Heart left ventricle (tissue), 16 donors: ENCODE measurements at regions not wholly inside any gene's neighbourhood (a gene's known extent, or its start where the extent isn't known, plus 50 kb on each side); places are given as distances from the start of the nearest gene placed in this dataset.
"Not testable (repeated sequence)": the region's sequence is repeated elsewhere in the genome, so short reads cannot be mapped to it uniquely, and the experiment has no call there.

Experiments
- ATAC-seq, 4 donors: fragments of 200-7000 bp; cut with Tn5 transposase; one replicate each; pipeline ENCODE4 v1.9.1; 2020 to 2022; ENCODE audit warnings: moderate library complexity in 4 of 4, mild to moderate bottlenecking in 3 of 4, moderate number of reproducible peaks in 1 of 4
- DNase-seq, 5 donors: peaks; one replicate each; pipeline ENCODE4 v3.0.0-alpha.2; 2020
- H3K27ac ChIP-seq, 12 donors: fragments of 200-600 bp; sonication (generic) in 4 of 12; one replicate each; pipeline versions ENCODE4 v1.5.0 to v1.8.0; 2016 to 2022; ENCODE audit warnings: mild to moderate bottlenecking in 2 of 12
- H3K27me3 ChIP-seq, 9 donors: fragments of 200-600 bp; sonication (generic) in 2 of 9; one replicate each; pipeline versions ENCODE4 v1.5.1 to v1.8.0; 2016 to 2022; ENCODE audit warnings: mild to moderate bottlenecking in 3 of 9
- H3K36me3 ChIP-seq, 9 donors: fragments of 200-600 bp; sonication (generic) in 2 of 9; one replicate each; pipeline versions ENCODE4 v1.5.0 to v1.8.0; 2018 to 2022; ENCODE audit warnings: mild to moderate bottlenecking in 2 of 9
- H3K4me1 ChIP-seq, 12 donors: fragments of 200-600 bp; sonication (generic) in 4 of 12; one replicate each; pipeline versions ENCODE4 v1.5.0 to v1.8.0; 2016 to 2022; ENCODE audit warnings: mild to moderate bottlenecking in 3 of 12
- H3K4me3 ChIP-seq, 12 donors: fragments of 200-600 bp; sonication (generic) in 4 of 12; one replicate each; pipeline versions ENCODE4 v1.5.0 to v1.8.0; 2017 to 2022; ENCODE audit warnings: mild to moderate bottlenecking in 9 of 12, moderate library complexity in 4 of 12
- H3K9me3 ChIP-seq, 12 donors: fragments of 200-600 bp; sonication (generic) in 4 of 12; one replicate each; pipeline versions ENCODE4 v1.5.0 to v1.8.0; 2016 to 2022; ENCODE audit warnings: mild to moderate bottlenecking in 1 of 12
- POLR2A ChIP-seq, 2 donors: fragments of 450-650 bp; IDR thresholded peaks; one replicate each; pipeline ENCODE4 v1.6.1; 2017; ENCODE audit warnings: antibody characterized with exemption in 2 of 2, mild to moderate bottlenecking in 2 of 2, moderate library complexity in 2 of 2
- WGBS, 4 donors: extraction: QIAGEN DNeasy Blood & Tissue Kit in 2 of 4; methylation state at CpG; one replicate each; pipeline versions ENCODE4 v1.1.5 to v1.1.7; 2013 to 2018; 5-methylcytosine and 5-hydroxymethylcytosine counted together
- intact Hi-C, 10 donors: fragments of 100-400 bp; cut with DNase I; formaldehyde crosslinking; loops; one replicate each; pipeline versions ENCODE4 v1.11.1 to v1.14.2; 2022
- TF ChIP-seq, protein P1 (sequence below), 12 donors: fragments of 200-600 bp; sonication (generic) in 4 of 12; IDR thresholded peaks; one replicate each; pipeline versions ENCODE4 v1.5.0 to v1.8.0; 2018 to 2022; ENCODE audit warnings: antibody characterized with exemption in 12 of 12, mild to moderate bottlenecking in 5 of 12
- donor health status: ischemic (EF 13 %, LVEDD 7.1; RV severe dilation, severe dysfunction).
- donor health status: healthy with polysubstance abuse.
- donor health status: DM: no; HTN: yes; CAD: no.
- donor health status: DM: no; HTN: no; CAD: no.
- donor health status: ischemic (EF 25% LVEDD 6.9; RV normal size, moderate dysfunction).
- donor health status: ischemic (EF 25% LVEDD 5.7; RV mildly dilated, moderate dysfunction).
- donor health status: healthy.
- donor health status: DM: yes; HTN: yes; CAD: no.
- donor health status: ischemic (EF 35%, LVEDD 5.7; RV mildly dilated, moderate dysfunction).
- donor health status: nonischemic (EF 11% LVEDD 7.7; RV severe dilation, severe dysfunction).
- donor health status: DM: yes; HTN: yes; CAD: no.
- donor health status: PGD.
- donor health status: ischemic (EF 29% LVEDD 5.4; RV normal size, mild dysfunction).
- donor health status: nonischemic (EF 23%, LVEDD 6.1; RV moderate dilation, normal function).

DNA sequence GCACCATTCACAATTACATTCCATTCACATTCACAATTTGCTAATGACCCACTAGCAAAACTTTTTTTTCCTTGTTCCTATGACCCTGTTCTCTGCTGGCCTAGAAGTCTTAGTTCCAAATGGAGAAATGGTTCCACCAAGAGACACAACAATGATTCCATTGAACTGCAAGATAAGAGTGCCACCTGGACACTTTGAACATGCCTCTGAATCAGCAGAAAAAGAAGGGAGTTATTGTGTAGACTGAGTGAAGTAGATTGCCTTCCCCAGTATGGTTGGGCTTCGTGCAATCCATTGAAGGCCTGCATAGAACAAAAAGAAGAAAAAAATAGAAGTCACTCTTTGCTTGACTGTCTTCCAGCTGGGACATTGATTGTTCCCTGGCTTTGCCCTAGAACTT is 133.8 kb upstream of the PMCH start:
- Histone ChIP-seq H3K27me3 (no peaks in the 10 kb centered on the region), H3K9me3 (peaks cover 0 to 3% (median 0%) of the 10 kb centered on the region in 12 donors), H3K4me3 (no peak overlapping the region), H3K4me1 (no peaks in the 10 kb centered on the region), H3K27ac (no peak overlapping the region), H3K36me3 (no peaks in the 10 kb centered on the region)
- DNase-seq = no peak
- WGBS, 4 donors = 54 to 66% (median 60%) methylated on average over 1 of the region's 1 CpG
- no peak for TF ChIP-seq POLR2A (IDR thresholded peaks at IDR 0.05)
- TF ChIP-seq, protein P1, sequence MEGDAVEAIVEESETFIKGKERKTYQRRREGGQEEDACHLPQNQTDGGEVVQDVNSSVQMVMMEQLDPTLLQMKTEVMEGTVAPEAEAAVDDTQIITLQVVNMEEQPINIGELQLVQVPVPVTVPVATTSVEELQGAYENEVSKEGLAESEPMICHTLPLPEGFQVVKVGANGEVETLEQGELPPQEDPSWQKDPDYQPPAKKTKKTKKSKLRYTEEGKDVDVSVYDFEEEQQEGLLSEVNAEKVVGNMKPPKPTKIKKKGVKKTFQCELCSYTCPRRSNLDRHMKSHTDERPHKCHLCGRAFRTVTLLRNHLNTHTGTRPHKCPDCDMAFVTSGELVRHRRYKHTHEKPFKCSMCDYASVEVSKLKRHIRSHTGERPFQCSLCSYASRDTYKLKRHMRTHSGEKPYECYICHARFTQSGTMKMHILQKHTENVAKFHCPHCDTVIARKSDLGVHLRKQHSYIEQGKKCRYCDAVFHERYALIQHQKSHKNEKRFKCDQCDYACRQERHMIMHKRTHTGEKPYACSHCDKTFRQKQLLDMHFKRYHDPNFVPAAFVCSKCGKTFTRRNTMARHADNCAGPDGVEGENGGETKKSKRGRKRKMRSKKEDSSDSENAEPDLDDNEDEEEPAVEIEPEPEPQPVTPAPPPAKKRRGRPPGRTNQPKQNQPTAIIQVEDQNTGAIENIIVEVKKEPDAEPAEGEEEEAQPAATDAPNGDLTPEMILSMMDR (IDR thresholded peaks at IDR 0.05) = no peak
- intact Hi-C loops = no loop called here
- no peak for ATAC-seq

DNA sequence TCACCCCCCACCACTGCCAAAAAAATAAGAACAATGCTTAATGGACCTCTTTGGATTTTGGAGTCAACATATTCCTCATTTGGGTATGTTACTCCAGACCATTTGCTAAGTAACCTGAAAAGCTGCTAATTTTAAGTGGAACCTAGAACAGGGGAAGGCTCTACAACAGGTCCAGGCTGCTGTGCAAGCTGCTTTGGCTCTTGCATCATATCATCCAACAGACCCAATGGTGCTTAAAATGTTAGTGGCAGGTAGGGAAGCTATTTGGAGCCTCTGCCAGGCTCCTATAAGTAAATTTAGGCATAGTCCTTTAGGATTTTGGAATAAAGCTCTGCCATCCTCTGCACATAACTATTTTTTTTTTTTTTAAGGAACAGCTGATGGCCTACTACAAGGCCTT is 132.2 kb upstream of the PMCH start:
- H3K36me3 ChIP-seq = no peaks in the 10 kb centered on the region
- ATAC-seq (no peak), DNase-seq (no peak)
- no peak overlapping the region for H3K4me3 ChIP-seq
- intact Hi-C loops = no loop called here
- no peaks in the 10 kb centered on the region for H3K4me1 ChIP-seq
- H3K27ac ChIP-seq = no peak overlapping the region
- H3K9me3 ChIP-seq = peaks cover 0 to 2% (median 0%) of the 10 kb centered on the region in 12 donors
- H3K27me3 ChIP-seq = no peaks in the 10 kb centered on the region
- TF ChIP-seq, protein P1 (IDR thresholded peaks at IDR 0.05) = no peak

DNA sequence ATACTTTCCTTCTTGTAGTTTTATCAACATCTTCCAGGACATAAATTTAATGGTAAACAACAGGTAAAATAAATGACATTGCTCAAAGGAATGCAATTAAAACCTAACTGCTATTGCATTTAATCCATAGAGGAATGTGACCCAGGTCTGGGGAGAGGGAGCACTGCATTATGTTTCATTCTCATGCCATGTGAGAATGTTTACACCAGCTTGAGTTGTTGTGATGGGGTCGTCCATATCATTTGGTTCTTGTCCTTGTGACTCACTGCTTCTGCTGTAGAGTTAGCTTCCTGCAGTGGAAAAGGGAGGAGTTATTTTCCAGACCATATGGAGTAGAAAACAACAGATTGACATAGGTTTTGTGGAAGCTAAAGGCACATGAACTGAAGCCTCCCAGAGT is 129.3 kb upstream of the PMCH start:
- H3K27me3 ChIP-seq = no peaks in the 10 kb centered on the region
- H3K9me3 ChIP-seq = peaks cover 0 to 2% (median 0%) of the 10 kb centered on the region in 12 donors
- no peak for TF ChIP-seq POLR2A (IDR thresholded peaks at IDR 0.05)
- TF ChIP-seq, protein P1 (IDR thresholded peaks at IDR 0.05) = no peak
- no peak overlapping the region for H3K4me3 ChIP-seq
- DNase-seq = no peak
- no peaks in the 10 kb centered on the region for H3K36me3 ChIP-seq
- ATAC-seq = no peak
- no peak overlapping the region for H3K27ac ChIP-seq
- H3K4me1 ChIP-seq = no peaks in the 10 kb centered on the region
- WGBS, 4 donors = 8 to 20% (median 18%) methylated on average over 1 of the region's 1 CpG
- intact Hi-C loops = no loop called here

DNA sequence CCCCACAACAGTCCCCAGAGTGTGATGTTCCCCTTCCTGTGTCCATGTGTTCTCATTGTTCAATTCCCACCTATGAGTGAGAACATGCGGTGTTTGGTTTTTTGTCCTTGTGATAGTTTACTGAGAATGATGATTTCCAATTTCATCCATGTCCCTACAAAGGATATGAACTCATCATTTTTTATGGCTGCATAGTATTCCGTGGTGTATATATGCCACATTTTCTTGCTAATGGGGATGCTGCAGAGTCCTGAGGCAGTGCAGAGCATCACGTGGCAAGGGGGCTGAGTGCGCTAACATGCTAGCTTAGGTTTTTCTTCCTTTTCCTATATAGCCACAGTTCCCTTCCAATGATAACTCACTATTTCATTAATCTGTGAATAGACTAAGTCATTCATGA is 127.5 kb upstream of the PMCH start:
- H3K4me3 ChIP-seq, H3K4me1 ChIP-seq, ATAC-seq, H3K27me3 ChIP-seq, intact Hi-C loops, H3K9me3 ChIP-seq, DNase-seq, H3K36me3 ChIP-seq, H3K27ac ChIP-seq: not testable (repeated sequence)
- WGBS, 4 donors = 84 to 91% (median 89%) methylated on average over 3 to 4 of the region's 4 CpGs

DNA sequence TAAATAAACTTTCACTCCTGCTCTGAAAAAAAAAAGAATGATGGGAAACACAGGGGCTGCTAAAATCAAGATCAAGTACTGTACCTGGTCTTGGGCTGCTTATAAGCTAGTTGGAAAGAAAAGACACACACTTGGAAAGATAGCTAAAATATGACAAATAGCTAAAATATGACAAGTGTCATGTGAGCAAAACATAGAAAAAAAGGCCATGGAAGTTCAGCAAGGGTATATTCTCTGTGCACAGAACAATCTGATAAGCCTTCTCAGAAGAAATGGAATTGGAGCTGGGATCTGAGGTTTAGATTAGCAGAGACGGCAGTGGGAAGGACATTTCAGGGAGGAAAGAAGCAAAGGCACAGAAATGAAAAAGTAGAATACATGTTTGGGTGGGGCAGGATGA is 126.2 kb upstream of the PMCH start:
- no peaks in the 10 kb centered on the region for H3K4me1 ChIP-seq
- TF ChIP-seq POLR2A (IDR thresholded peaks at IDR 0.05) = no peak
- TF ChIP-seq, protein P1 (IDR thresholded peaks at IDR 0.05) = no peak
- DNase-seq (no peak), ATAC-seq (no peak)
- intact Hi-C loops = no loop called here
- WGBS, 4 donors = 48 to 68% (median 59%) methylated on average over 1 of the region's 1 CpG
- H3K36me3 ChIP-seq = no peaks in the 10 kb centered on the region
- no peaks in the 10 kb centered on the region for H3K27me3 ChIP-seq
- H3K27ac ChIP-seq = no peak overlapping the region
- H3K9me3 ChIP-seq = peaks cover 0 to 2% (median 0%) of the 10 kb centered on the region in 12 donors
- H3K4me3 ChIP-seq = no peak overlapping the region
